ENCODE measurements at regions not wholly inside any gene's neighbourhood (a gene's known extent, or its start where the extent isn't known, plus 50 kb on each side); places are given as distances from the start of the nearest gene placed in this dataset.

DNA sequence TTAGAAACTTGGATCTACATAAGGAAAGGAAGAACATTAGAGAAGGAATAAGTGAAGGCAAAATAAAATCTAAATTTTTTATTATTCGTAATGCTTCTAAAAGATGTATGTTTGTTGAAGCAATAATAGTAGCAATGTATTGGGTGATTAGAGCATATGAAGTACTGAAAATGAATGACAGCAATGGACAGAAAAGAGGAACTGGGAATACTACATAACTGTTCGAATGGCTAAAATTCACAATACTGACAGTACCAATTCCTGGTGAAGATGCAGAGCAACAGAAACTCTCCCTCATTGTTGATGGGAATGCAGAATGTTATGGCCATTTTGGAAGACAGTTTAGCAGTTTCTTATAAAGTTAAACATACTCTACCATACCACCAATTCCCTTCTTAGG lies 177.3 kb upstream of the SPEF2 start:
- H3K27ac ChIP-seq (ENCODE audit: insufficient read depth, low read length, poor library complexity, severe bottlenecking): no peak overlapping the region
- no peaks in the 10 kb centered on the region for H3K4me1 ChIP-seq (ENCODE audit: control insufficient read depth, insufficient read depth, low read length, poor library complexity, severe bottlenecking)
- no peaks in the 10 kb centered on the region for H3K36me3 ChIP-seq (ENCODE audit: control insufficient read depth, insufficient read depth, low read length)
- H3K27me3 ChIP-seq (replicated peaks; ENCODE audit: control insufficient read depth, insufficient read depth, low read length, poor library complexity, severe bottlenecking): no peaks in the 10 kb centered on the region
- H3K9me3 ChIP-seq (ENCODE audit: control insufficient read depth, low read length): no peaks in the 10 kb centered on the region
- H3K4me3 ChIP-seq (ENCODE audit: insufficient read depth, low read depth, low read length, poor library complexity, severe bottlenecking): no peak overlapping the region
- DNase-seq: no peak

DNA sequence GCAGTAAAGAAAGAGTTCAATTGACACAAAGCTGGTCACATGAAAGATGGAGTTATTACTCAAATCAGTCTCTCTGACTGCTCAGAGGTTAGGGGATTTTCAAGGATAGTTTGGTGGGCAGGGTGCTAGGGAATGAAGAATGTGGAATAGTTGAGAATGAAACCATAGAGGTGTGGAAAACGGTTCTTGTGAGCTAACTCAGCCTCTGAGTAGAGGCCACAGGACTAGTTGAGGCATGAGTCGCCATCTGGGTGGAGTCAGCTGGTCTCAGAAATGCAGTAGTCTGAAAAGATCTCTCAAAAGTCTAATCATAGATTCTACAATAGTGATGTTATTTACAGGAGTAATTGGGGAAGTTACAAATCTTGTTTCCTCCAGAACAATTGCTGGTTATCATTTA lies 178.9 kb upstream of the SPEF2 start:
- Histone ChIP-seq H3K27ac (ENCODE audit: insufficient read depth, low read length, poor library complexity, severe bottlenecking) (no peak overlapping the region), H3K4me1 (ENCODE audit: control insufficient read depth, insufficient read depth, low read length, poor library complexity, severe bottlenecking) (no peaks in the 10 kb centered on the region), H3K4me3 (ENCODE audit: insufficient read depth, low read depth, low read length, poor library complexity, severe bottlenecking) (no peak overlapping the region), H3K27me3 (replicated peaks; ENCODE audit: control insufficient read depth, insufficient read depth, low read length, poor library complexity, severe bottlenecking) (no peaks in the 10 kb centered on the region), H3K9me3 (ENCODE audit: control insufficient read depth, low read length) (no peaks in the 10 kb centered on the region), H3K36me3 (ENCODE audit: control insufficient read depth, insufficient read depth, low read length) (no peaks in the 10 kb centered on the region)
- DNase-seq: no peak

DNA sequence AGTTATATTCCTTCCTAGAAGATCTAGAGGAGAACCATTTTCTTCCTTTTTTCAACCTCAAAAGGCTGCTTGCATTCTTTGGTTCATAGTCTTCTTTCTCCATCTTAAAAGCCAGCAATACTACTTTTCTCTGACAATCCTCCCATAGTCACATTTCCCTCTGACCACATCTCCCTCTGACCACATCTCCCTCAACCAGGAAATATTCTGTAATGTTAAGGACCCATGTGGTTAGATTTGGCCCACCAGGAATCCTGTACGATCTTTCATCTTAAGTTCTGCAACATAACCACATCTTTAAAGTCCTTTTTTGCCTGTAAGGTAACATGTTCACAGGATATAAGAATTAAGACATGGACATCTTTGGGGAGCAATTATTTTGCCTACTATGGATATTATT lies 179.4 kb upstream of the SPEF2 start:
- Histone ChIP-seq H3K4me1 (ENCODE audit: control insufficient read depth, insufficient read depth, low read length, poor library complexity, severe bottlenecking) (no peaks in the 10 kb centered on the region), H3K27ac (ENCODE audit: insufficient read depth, low read length, poor library complexity, severe bottlenecking) (no peak overlapping the region), H3K27me3 (replicated peaks; ENCODE audit: control insufficient read depth, insufficient read depth, low read length, poor library complexity, severe bottlenecking) (no peaks in the 10 kb centered on the region), H3K9me3 (ENCODE audit: control insufficient read depth, low read length) (no peaks in the 10 kb centered on the region), H3K4me3 (ENCODE audit: insufficient read depth, low read depth, low read length, poor library complexity, severe bottlenecking) (no peak overlapping the region), H3K36me3 (ENCODE audit: control insufficient read depth, insufficient read depth, low read length) (no peaks in the 10 kb centered on the region)
- DNase-seq: no peak

GRCh38 chr5:35436400-35437057 lies 181.1 kb upstream of the SPEF2 start:
- H3K4me3 ChIP-seq (ENCODE audit: insufficient read depth, low read depth, low read length, poor library complexity, severe bottlenecking): no peak overlapping the region
- no peak overlapping the region for H3K27ac ChIP-seq (ENCODE audit: insufficient read depth, low read length, poor library complexity, severe bottlenecking)
- no peaks in the 10 kb centered on the region for H3K9me3 ChIP-seq (ENCODE audit: control insufficient read depth, low read length)
- H3K27me3 ChIP-seq (replicated peaks; ENCODE audit: control insufficient read depth, insufficient read depth, low read length, poor library complexity, severe bottlenecking): no peaks in the 10 kb centered on the region
- H3K4me1 ChIP-seq (ENCODE audit: control insufficient read depth, insufficient read depth, low read length, poor library complexity, severe bottlenecking): no peaks in the 10 kb centered on the region
- DNase-seq: no peak
- H3K36me3 ChIP-seq (ENCODE audit: control insufficient read depth, insufficient read depth, low read length): no peaks in the 10 kb centered on the region

GRCh38 chr5:35430381-35431162 lies 187.1 kb upstream of the SPEF2 start:
- H3K9me3 ChIP-seq (ENCODE audit: control insufficient read depth, low read length): no peaks in the 10 kb centered on the region
- no peak overlapping the region for H3K4me3 ChIP-seq (ENCODE audit: insufficient read depth, low read depth, low read length, poor library complexity, severe bottlenecking)
- H3K27ac ChIP-seq (ENCODE audit: insufficient read depth, low read length, poor library complexity, severe bottlenecking): no peak overlapping the region
- no peaks in the 10 kb centered on the region for H3K27me3 ChIP-seq (replicated peaks; ENCODE audit: control insufficient read depth, insufficient read depth, low read length, poor library complexity, severe bottlenecking)
- no peak for DNase-seq
- H3K36me3 ChIP-seq (ENCODE audit: control insufficient read depth, insufficient read depth, low read length): no peaks in the 10 kb centered on the region
- no peaks in the 10 kb centered on the region for H3K4me1 ChIP-seq (ENCODE audit: control insufficient read depth, insufficient read depth, low read length, poor library complexity, severe bottlenecking)

GRCh38 chr5:35420200-35420599 lies 189.9 kb upstream of the PRLR start:
- no peak for DNase-seq
- H3K27ac ChIP-seq (ENCODE audit: insufficient read depth, low read length, poor library complexity, severe bottlenecking): no peak overlapping the region
- no peaks in the 10 kb centered on the region for H3K36me3 ChIP-seq (ENCODE audit: control insufficient read depth, insufficient read depth, low read length)
- no peaks in the 10 kb centered on the region for H3K27me3 ChIP-seq (replicated peaks; ENCODE audit: control insufficient read depth, insufficient read depth, low read length, poor library complexity, severe bottlenecking)
- H3K4me1 ChIP-seq (ENCODE audit: control insufficient read depth, insufficient read depth, low read length, poor library complexity, severe bottlenecking): no peaks in the 10 kb centered on the region
- H3K4me3 ChIP-seq (ENCODE audit: insufficient read depth, low read depth, low read length, poor library complexity, severe bottlenecking): no peak overlapping the region
- H3K9me3 ChIP-seq (ENCODE audit: control insufficient read depth, low read length): no peaks in the 10 kb centered on the region

GRCh38 chr5:35417040-35417439 lies 186.8 kb upstream of the PRLR start:
- no peak overlapping the region for H3K27ac ChIP-seq (ENCODE audit: insufficient read depth, low read length, poor library complexity, severe bottlenecking)
- no peaks in the 10 kb centered on the region for H3K9me3 ChIP-seq (ENCODE audit: control insufficient read depth, low read length)
- no peak overlapping the region for H3K4me3 ChIP-seq (ENCODE audit: insufficient read depth, low read depth, low read length, poor library complexity, severe bottlenecking)
- H3K27me3 ChIP-seq (replicated peaks; ENCODE audit: control insufficient read depth, insufficient read depth, low read length, poor library complexity, severe bottlenecking): no peaks in the 10 kb centered on the region
- H3K4me1 ChIP-seq (ENCODE audit: control insufficient read depth, insufficient read depth, low read length, poor library complexity, severe bottlenecking): no peaks in the 10 kb centered on the region
- no peak for DNase-seq
- H3K36me3 ChIP-seq (ENCODE audit: control insufficient read depth, insufficient read depth, low read length): no peaks in the 10 kb centered on the region

DNA sequence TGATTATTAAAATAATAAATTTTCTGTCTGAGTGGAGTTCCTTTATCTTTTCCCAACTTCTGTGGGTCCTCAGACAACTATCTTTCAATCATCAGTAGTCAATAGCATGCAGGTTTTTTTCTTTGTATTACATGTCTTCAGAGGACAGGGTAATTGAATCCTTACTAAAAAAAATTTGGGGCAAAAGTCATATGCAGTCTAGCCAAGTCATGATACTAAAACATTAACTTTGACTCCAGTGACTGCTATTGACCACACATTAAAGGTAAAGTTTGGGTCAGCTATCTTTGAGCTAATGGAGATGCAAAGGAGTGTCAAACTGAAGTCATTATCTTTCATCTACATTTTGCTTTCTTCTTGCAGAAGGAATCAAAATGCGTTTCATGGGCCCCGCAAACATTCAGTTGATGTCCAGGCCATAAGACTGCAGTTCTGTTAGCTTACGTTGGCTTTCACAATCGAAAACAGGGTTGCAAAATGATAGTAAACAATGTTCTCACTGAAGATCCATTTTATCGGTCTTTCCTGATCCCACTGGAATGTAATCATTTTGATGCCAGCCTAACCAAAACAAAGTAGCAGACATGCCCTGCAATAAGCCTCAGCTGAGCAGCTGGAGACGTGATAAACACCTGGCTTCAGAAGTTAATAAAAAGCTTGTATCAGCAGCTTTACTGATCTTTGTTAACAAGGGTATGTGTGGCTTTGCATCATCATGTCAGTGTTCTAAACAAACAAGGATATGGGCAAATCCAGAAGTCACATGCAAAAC lies 186.1 kb upstream of the PRLR start:
- no peak for DNase-seq
- Histone ChIP-seq H3K36me3 (ENCODE audit: control insufficient read depth, insufficient read depth, low read length) (no peaks in the 10 kb centered on the region), H3K27ac (ENCODE audit: insufficient read depth, low read length, poor library complexity, severe bottlenecking) (no peak overlapping the region), H3K4me3 (ENCODE audit: insufficient read depth, low read depth, low read length, poor library complexity, severe bottlenecking) (no peak overlapping the region), H3K27me3 (replicated peaks; ENCODE audit: control insufficient read depth, insufficient read depth, low read length, poor library complexity, severe bottlenecking) (no peaks in the 10 kb centered on the region), H3K4me1 (ENCODE audit: control insufficient read depth, insufficient read depth, low read length, poor library complexity, severe bottlenecking) (no peaks in the 10 kb centered on the region), H3K9me3 (ENCODE audit: control insufficient read depth, low read length) (no peaks in the 10 kb centered on the region)

- Histone ChIP-seq H3K27ac (ENCODE audit: insufficient read depth, low read length, poor library complexity, severe bottlenecking) (no peak overlapping the region), H3K27me3 (replicated peaks; ENCODE audit: control insufficient read depth, insufficient read depth, low read length, poor library complexity, severe bottlenecking) (no peaks in the 10 kb centered on the region), H3K4me1 (ENCODE audit: control insufficient read depth, insufficient read depth, low read length, poor library complexity, severe bottlenecking) (no peaks in the 10 kb centered on the region), H3K36me3 (ENCODE audit: control insufficient read depth, insufficient read depth, low read length) (no peaks in the 10 kb centered on the region), H3K4me3 (ENCODE audit: insufficient read depth, low read depth, low read length, poor library complexity, severe bottlenecking) (no peak overlapping the region), H3K9me3 (ENCODE audit: control insufficient read depth, low read length) (no peaks in the 10 kb centered on the region)
- DNase-seq: no peak
Measured at GRCh38 chr5:35415309-35415708, 185.0 kb upstream of the PRLR start.

- Histone ChIP-seq H3K9me3 (ENCODE audit: control insufficient read depth, low read length) (no peaks in the 10 kb centered on the region), H3K36me3 (ENCODE audit: control insufficient read depth, insufficient read depth, low read length) (no peaks in the 10 kb centered on the region), H3K27me3 (replicated peaks; ENCODE audit: control insufficient read depth, insufficient read depth, low read length, poor library complexity, severe bottlenecking) (no peaks in the 10 kb centered on the region), H3K27ac (ENCODE audit: insufficient read depth, low read length, poor library complexity, severe bottlenecking) (no peak overlapping the region), H3K4me3 (ENCODE audit: insufficient read depth, low read depth, low read length, poor library complexity, severe bottlenecking) (no peak overlapping the region), H3K4me1 (ENCODE audit: control insufficient read depth, insufficient read depth, low read length, poor library complexity, severe bottlenecking) (no peaks in the 10 kb centered on the region)
- no peak for DNase-seq
Measured at GRCh38 chr5:35409361-35409760, 179.1 kb upstream of the PRLR start.
